H1 (cell line): ENCODE measurements at regions not wholly inside any gene's neighbourhood (a gene's known extent, or its start where the extent isn't known, plus 50 kb on each side); places are given as distances from the start of the nearest gene placed in this dataset.

Source experiments
- CTCF ChIA-PET: fragments of 300-600 bp; sonication (Branson Sonifier 250); formaldehyde crosslinking; loops from one replicate; lab custom pipeline; 2021; ENCODE audit not compliant: partially characterized antibody; lab: Charles Lee
- POLR2A ChIA-PET: fragments of 300-600 bp; sonication (Branson Sonifier 250); formaldehyde crosslinking; loops from one replicate; lab custom pipeline; 2021; ENCODE audit warnings: inconsistent platforms; ENCODE audit not compliant: partially characterized antibody; lab: Charles Lee
- DNase-seq, 2 experiments: peaks; one replicate each; pipeline versions ENCODE4 v3.0.0 to v3.0.0-alpha.2; 2010 to 2022; ENCODE audit warnings: low spot score in 2 of 2, low read depth in 1 of 2, mixed read lengths in 1 of 2
- FAIRE-seq: peaks from 2 replicates; lab custom pipeline; 2011; peaks lifted over from hg19 to GRCh38; lab: Jason Lieb, UNC
- H2AFZ ChIP-seq: 2 replicates; pipeline ENCODE4 v1.8.1; 2012; ENCODE audit warnings: low read length, inconsistent platforms
- H2AK5ac ChIP-seq: 2 replicates; pipeline ENCODE4 v1.6.1; 2013; ENCODE audit warnings: low read depth, low read length
- H2BK120ac ChIP-seq: replicated peaks from 2 replicates; pipeline ENCODE3; 2013; ENCODE audit warnings: low read depth, low read length, inconsistent platforms
- H2BK12ac ChIP-seq: 2 replicates; pipeline ENCODE4 v1.6.1; 2013; ENCODE audit warnings: low read depth, low read length
- H2BK15ac ChIP-seq: 2 replicates; pipeline ENCODE4 v1.6.1; 2013; ENCODE audit warnings: low read length
- H2BK20ac ChIP-seq: 2 replicates; pipeline ENCODE4 v1.6.1; 2013; ENCODE audit warnings: low read length
- H2BK5ac ChIP-seq: 2 replicates; pipeline ENCODE4 v1.6.1; 2013; ENCODE audit warnings: low read depth, low read length
- H3K14ac ChIP-seq: 2 replicates; pipeline ENCODE4 v1.6.1; 2013; ENCODE audit warnings: inconsistent platforms; ENCODE audit not compliant: insufficient read length
- H3K18ac ChIP-seq: 2 replicates; pipeline ENCODE4 v1.6.1; 2013; ENCODE audit warnings: low read length; ENCODE audit errors: extremely low read depth
- H3K23ac ChIP-seq: 2 replicates; pipeline ENCODE4 v1.6.1; 2013; ENCODE audit warnings: inconsistent platforms; ENCODE audit not compliant: insufficient read length
- H3K23me2 ChIP-seq: 2 replicates; pipeline ENCODE4 v1.6.1; 2013; ENCODE audit warnings: low read depth, low read length
- H3K27ac ChIP-seq: 2 replicates; pipeline ENCODE4 v1.6.1; 2011; ENCODE audit warnings: low read depth, low read length, inconsistent platforms
- H3K27me3 ChIP-seq, 4 experiments: replicated peaks in 1 of 4; 1 replicate in 1 of 4; 2 replicates in 3 of 4; pipeline versions ENCODE4 v1.6.1 to v1.8.1; 2011 to 2013; ENCODE audit warnings: low read length in 3 of 4, mild to moderate bottlenecking in 3 of 4, inconsistent platforms in 2 of 4, mixed read lengths in 2 of 4, moderate library complexity in 1 of 4; ENCODE audit not compliant: control insufficient read depth in 3 of 4, insufficient read depth in 3 of 4; ENCODE audit errors: extremely low read depth in 1 of 4
- H3K36me3 ChIP-seq, 4 experiments: 2 replicates each; pipeline versions ENCODE4 v1.6.1 to v1.8.1; 2011 to 2013; ENCODE audit warnings: mild to moderate bottlenecking in 4 of 4, low read length in 3 of 4, moderate library complexity in 2 of 4, control low read depth in 1 of 4, inconsistent platforms in 1 of 4; ENCODE audit not compliant: insufficient read depth in 4 of 4, control insufficient read depth in 2 of 4
- H3K4ac ChIP-seq: replicated peaks from 2 replicates; pipeline ENCODE3; 2013; ENCODE audit warnings: low read length, low read depth, mixed read lengths, inconsistent platforms; ENCODE audit not compliant: insufficient read length
- H3K4me1 ChIP-seq, 4 experiments: replicated peaks in 1 of 4; 1 replicate in 1 of 4; 2 replicates in 3 of 4; pipeline versions ENCODE4 v1.6.1 to v1.8.1; 2011 to 2013; ENCODE audit warnings: low read length in 3 of 4, inconsistent platforms in 2 of 4, mixed read lengths in 1 of 4; ENCODE audit not compliant: insufficient read depth in 4 of 4, control insufficient read depth in 3 of 4
- H3K4me2 ChIP-seq, 2 experiments: 2 replicates each; pipeline versions ENCODE4 v1.6.1 to v1.8.1; 2011 to 2013; ENCODE audit warnings: low read depth in 2 of 2, low read length in 2 of 2, control low read depth in 1 of 2, inconsistent platforms in 1 of 2, mild to moderate bottlenecking in 1 of 2; ENCODE audit not compliant: insufficient read depth in 1 of 2
- H3K4me3 ChIP-seq, 4 experiments: fragments of 200-600, 300-600 bp in 1 of 4; sonication (generic), shearing (Covaris generic), sonication (Bioruptor Twin) in 1 of 4; 2 replicates each; pipeline versions ENCODE4 v1.5.1 to v1.8.1; 2011 to 2016; ENCODE audit warnings: low read length in 4 of 4, low read depth in 3 of 4, control low read depth in 2 of 4, inconsistent platforms in 2 of 4, mild to moderate bottlenecking in 2 of 4, mixed read lengths in 1 of 4, moderate library complexity in 1 of 4; ENCODE audit not compliant: insufficient read depth in 2 of 4; ENCODE audit errors: extremely low read depth in 1 of 4
- H3K56ac ChIP-seq: replicated peaks from 2 replicates; pipeline ENCODE3; 2013; ENCODE audit warnings: low read depth, mild to moderate bottlenecking, mixed read lengths, low read length, inconsistent platforms; ENCODE audit not compliant: insufficient read length
- H3K79me1 ChIP-seq: 2 replicates; pipeline ENCODE4 v1.6.1; 2013; ENCODE audit warnings: low read depth, low read length, control low read depth
- H3K79me2 ChIP-seq, 2 experiments: 2 replicates each; pipeline versions ENCODE4 v1.6.1 to v1.8.1; 2012 to 2013; ENCODE audit warnings: low read length in 2 of 2, mild to moderate bottlenecking in 2 of 2, inconsistent platforms in 1 of 2; ENCODE audit not compliant: insufficient read depth in 2 of 2, control insufficient read depth in 1 of 2
- H3K9ac ChIP-seq, 4 experiments: replicated peaks in 1 of 4; 1 replicate in 1 of 4; 2 replicates in 3 of 4; pipeline versions ENCODE4 v1.6.1 to v1.8.1; 2011 to 2013; ENCODE audit warnings: low read depth in 3 of 4, low read length in 3 of 4, control low read depth in 2 of 4, mild to moderate bottlenecking in 2 of 4, moderate library complexity in 2 of 4, inconsistent platforms in 1 of 4; ENCODE audit errors: extremely low read depth in 1 of 4
- H3K9me3 ChIP-seq, 2 experiments: 2 replicates each; pipeline versions ENCODE4 v1.6.1 to v1.8.1; 2012 to 2013; ENCODE audit warnings: mild to moderate bottlenecking in 2 of 2, moderate library complexity in 2 of 2, control low read depth in 1 of 2, inconsistent platforms in 1 of 2, low read depth in 1 of 2, low read length in 1 of 2, mixed read lengths in 1 of 2; ENCODE audit not compliant: insufficient read depth in 2 of 2
- H4K20me1 ChIP-seq, 2 experiments: replicated peaks in 1 of 2; 2 replicates each; pipeline versions ENCODE3 to v1.8.1; 2011 to 2013; ENCODE audit warnings: inconsistent platforms in 2 of 2, low read length in 2 of 2, mild to moderate bottlenecking in 1 of 2; ENCODE audit not compliant: insufficient read depth in 2 of 2, control insufficient read depth in 1 of 2
- H4K5ac ChIP-seq: 2 replicates; pipeline ENCODE4 v1.6.1; 2013; ENCODE audit warnings: low read length, low read depth, mixed read lengths, inconsistent platforms; ENCODE audit not compliant: insufficient read length
- H4K8ac ChIP-seq: 2 replicates; pipeline ENCODE4 v1.8.0; 2013; ENCODE audit warnings: mild to moderate bottlenecking, moderate library complexity, low read length, inconsistent platforms; ENCODE audit not compliant: insufficient read depth; ENCODE audit errors: extremely low read depth
- H4K91ac ChIP-seq: replicated peaks from 2 replicates; pipeline ENCODE3; 2013; ENCODE audit warnings: low read length, mixed read lengths, inconsistent platforms; ENCODE audit not compliant: insufficient read length
- ATF3 ChIP-seq: IDR thresholded peaks from 2 replicates; pipeline ENCODE4 v1.6.1; 2011; ENCODE audit warnings: low read depth, mild to moderate bottlenecking, low read length; ENCODE audit not compliant: insufficient read depth
- BACH1 ChIP-seq: IDR thresholded peaks from 2 replicates; pipeline ENCODE4 v1.6.1; 2012; ENCODE audit warnings: low read length, improper control_type of control experiment
- CEBPB ChIP-seq: IDR thresholded peaks from 2 replicates; pipeline ENCODE4 v1.6.1; 2012; ENCODE audit warnings: low read depth, low read length
- CHD2 ChIP-seq: IDR thresholded peaks from 2 replicates; pipeline ENCODE4 v1.6.1; 2012; ENCODE audit warnings: low read length, improper control_type of control experiment
- HDAC2 ChIP-seq, 2 experiments: fragments of 300-600 bp in 1 of 2; sonication (generic) in 1 of 2; IDR thresholded peaks; 2 replicates each; pipeline ENCODE4 v1.6.1; 2011 to 2012; ENCODE audit warnings: low read depth in 2 of 2, low read length in 2 of 2, mild to moderate bottlenecking in 2 of 2, moderate library complexity in 2 of 2, borderline replicate concordance in 1 of 2, inconsistent platforms in 1 of 2
- KDM4A ChIP-seq: IDR thresholded peaks from one replicate; pipeline ENCODE4 v1.7.1; 2012; ENCODE audit warnings: low read depth, mild to moderate bottlenecking, moderate library complexity, low read length, inconsistent platforms; ENCODE audit not compliant: severe bottlenecking
- MAFK ChIP-seq: IDR thresholded peaks from 2 replicates; pipeline ENCODE4 v1.6.1; 2012; ENCODE audit warnings: low read depth, mild to moderate bottlenecking, improper control_type of control experiment, low read length
- PHF8 ChIP-seq: fragments of 200-600 bp; sonication (generic); conservative IDR thresholded peaks from 2 replicates; pipeline ENCODE4 v1.7.1; 2012; ENCODE audit warnings: low read depth, mild to moderate bottlenecking, inconsistent platforms, low read length, moderate library complexity
- RXRA ChIP-seq: IDR thresholded peaks from 2 replicates; pipeline ENCODE4 v1.6.1; 2011; ENCODE audit warnings: low read depth, mild to moderate bottlenecking, low read length, moderate library complexity; ENCODE audit not compliant: insufficient read depth
- SIN3A ChIP-seq, 2 experiments: IDR thresholded peaks in 1 of 2; conservative IDR thresholded peaks in 1 of 2; 2 replicates each; pipeline ENCODE4 v1.6.1; 2011 to 2012; ENCODE audit warnings: low read length in 2 of 2, improper control_type of control experiment in 1 of 2, low read depth in 1 of 2, mild to moderate bottlenecking in 1 of 2
- TBP ChIP-seq: IDR thresholded peaks from 2 replicates; pipeline ENCODE4 v1.6.1; 2011; ENCODE audit warnings: low read depth, low read length, improper control_type of control experiment
- TCF12 ChIP-seq: IDR thresholded peaks from 2 replicates; pipeline ENCODE4 v1.6.1; 2011; ENCODE audit warnings: low read depth, mild to moderate bottlenecking, low read length
- TEAD4 ChIP-seq: IDR thresholded peaks from 2 replicates; pipeline ENCODE4 v1.6.1; 2012; ENCODE audit warnings: low read depth, low read length, inconsistent platforms, mixed read lengths
- WGBS, 2 experiments: shearing (Covaris generic) in 1 of 2; methylation state at CpG; one replicate each; pipeline versions ENCODE4 v1.1.6 to v1.1.7; 2013 to 2015; ENCODE audit warnings: low lambda C conversion rate in 2 of 2, mixed read lengths in 2 of 2, inconsistent platforms in 1 of 2, low coverage in 1 of 2, missing lambda C conversion rate in 1 of 2; ENCODE audit not compliant: insufficient replicate concordance in 2 of 2, insufficient coverage in 1 of 2, insufficient read length in 1 of 2; ENCODE audit errors: extremely low coverage in 1 of 2, missing lambda C conversion rate in 1 of 2; 5-methylcytosine and 5-hydroxymethylcytosine counted together

- H3K4me3 ChIP-seq = no peak overlapping the region
- no peaks in the 10 kb centered on the region for H3K23me2 ChIP-seq
- H2BK5ac ChIP-seq = no peak overlapping the region
- CTCF ChIA-PET = interaction anchor here (0.6 to 6.7 kb wide), 11 partner anchors 14 to 1173 kb away, joined by 3 to 32 read pairs (median 4); no protein-coding TSS in a partner anchor
- no peak overlapping the region for H4K91ac ChIP-seq
- H3K4ac ChIP-seq = no peak overlapping the region
- no peak overlapping the region for H3K56ac ChIP-seq
- no peak overlapping the region; a peak in 1 of 4 replicates for H3K4me2 ChIP-seq
- H4K8ac ChIP-seq = no peak overlapping the region
- no peak overlapping the region for H2BK120ac ChIP-seq
- no peak overlapping the region for H4K5ac ChIP-seq
- 85% methylated on average over 13 of the region's 13 CpGs; no CpG with 5 or more reads in 1 of the 2 experiments for WGBS, 2 experiments
- no peak overlapping the region for H2AK5ac ChIP-seq
- H3K23ac ChIP-seq = no peak overlapping the region
- no peak for FAIRE-seq
- no peak overlapping the region for H3K9ac ChIP-seq
- peaks cover 9 to 17% of the 10 kb centered on the region in 2 experiments; a peak in 3 of 4 replicates for H3K9me3 ChIP-seq
- H3K27ac ChIP-seq = no peak overlapping the region
- peaks cover 0 to 10% (median under 1%) of the 10 kb centered on the region in 4 experiments; a peak in 4 of 7 replicates for H3K4me1 ChIP-seq
- H3K18ac ChIP-seq = no peak overlapping the region
- no peaks in the 10 kb centered on the region for H4K20me1 ChIP-seq
- TF ChIP-seq TEAD4 = no peak
- TF ChIP-seq BACH1 = no peak
- TF ChIP-seq CEBPB = no peak
- no peak for TF ChIP-seq ATF3
- TF ChIP-seq CHD2 = no peak
- no peak for TF ChIP-seq HDAC2 (IDR thresholded peaks at IDR 0.05; ENCODE audit: borderline replicate concordance in 1 of 2, low read depth in 2 of 2, low read length in 2 of 2)
- no peak for TF ChIP-seq RXRA
- TF ChIP-seq MAFK = no peak
- TF ChIP-seq SIN3A (conservative IDR thresholded peaks at IDR 0.05 in 1 of 2, IDR thresholded peaks at IDR 0.05 in 1 of 2; ENCODE audit: low read depth in 1 of 2, low read length in 2 of 2) = no peak
- TF ChIP-seq KDM4A = no peak
- no peak for TF ChIP-seq PHF8
- TF ChIP-seq TBP = no peak
- no peak for TF ChIP-seq TCF12
- TF ChIP-seq, all 59 proteins: peak for 0
- H3K79me2 ChIP-seq = no peaks in the 10 kb centered on the region
- H3K36me3 ChIP-seq = no peaks in the 10 kb centered on the region
- no peak overlapping the region for H2BK20ac ChIP-seq
- H2BK15ac ChIP-seq = no peak overlapping the region
- H2BK12ac ChIP-seq = no peak overlapping the region
- no peak overlapping the region for H2AFZ ChIP-seq
- DNase-seq = no peak
- H3K27me3 ChIP-seq = no peaks in the 10 kb centered on the region; a peak in 1 of 7 replicates
- no peaks in the 10 kb centered on the region for H3K79me1 ChIP-seq
- POLR2A ChIA-PET = interaction anchor here (1.2 to 2.2 kb wide), 2 partner anchors 19 to 29 kb away, joined by 3 to 8 read pairs; no protein-coding TSS in a partner anchor
- no peak overlapping the region for H3K14ac ChIP-seq
Observed at GRCh38 chr7:4612237-4612636, 69.9 kb upstream of the FOXK1 start.
